Mesendoderm (in vitro differentiated cells): ENCODE measurements at regions not wholly inside any gene's neighbourhood (a gene's known extent, or its start where the extent isn't known, plus 50 kb on each side); places are given as distances from the start of the nearest gene placed in this dataset.
A peak's percentile ranks its signal among the peaks of the same experiment; 100 is the strongest.

Experiments
- DNase-seq: peaks from one replicate; pipeline ENCODE4 v3.0.0; 2013
- H2AK5ac ChIP-seq: 2 replicates; pipeline ENCODE4 v1.6.1; 2013; ENCODE audit warnings: low read length, inconsistent platforms
- H2BK120ac ChIP-seq: 2 replicates; pipeline ENCODE4 v1.6.1; 2013; ENCODE audit warnings: low read depth, mild to moderate bottlenecking, low read length, moderate library complexity, mixed read lengths
- H2BK15ac ChIP-seq: replicated peaks from 2 replicates; pipeline ENCODE4 v1.6.1; 2013; ENCODE audit warnings: low read depth, mild to moderate bottlenecking, moderate library complexity
- H2BK5ac ChIP-seq: 2 replicates; pipeline ENCODE4 v1.6.1; 2013; ENCODE audit warnings: low read length, inconsistent platforms
- H3K18ac ChIP-seq: 2 replicates; pipeline ENCODE4 v1.6.1; 2013; ENCODE audit warnings: mild to moderate bottlenecking, low read length, mixed read lengths
- H3K23ac ChIP-seq: one replicate; pipeline ENCODE4 v1.6.1; 2013; ENCODE audit warnings: low read length
- H3K27ac ChIP-seq: 2 replicates; pipeline ENCODE4 v1.5.1; 2013; ENCODE audit warnings: low read depth, mild to moderate bottlenecking, inconsistent platforms, low read length, moderate library complexity
- H3K27me3 ChIP-seq: 2 replicates; pipeline ENCODE4 v1.6.1; 2013; ENCODE audit warnings: low read length, control low read depth, mild to moderate bottlenecking, inconsistent platforms; ENCODE audit not compliant: insufficient read depth, poor library complexity
- H3K36me3 ChIP-seq: 2 replicates; pipeline ENCODE4 v1.6.1; 2013; ENCODE audit warnings: low read length, inconsistent platforms; ENCODE audit not compliant: control insufficient read depth, insufficient read depth
- H3K4ac ChIP-seq: one replicate; pipeline ENCODE4 v1.6.1; 2013; ENCODE audit warnings: low read depth, mild to moderate bottlenecking, low read length, moderate library complexity
- H3K4me1 ChIP-seq: 2 replicates; pipeline ENCODE4 v1.6.1; 2013; ENCODE audit warnings: low read depth, low read length, inconsistent platforms; ENCODE audit not compliant: control insufficient read depth
- H3K4me2 ChIP-seq: 2 replicates; pipeline ENCODE4 v1.6.1; 2013; ENCODE audit warnings: low read length
- H3K4me3 ChIP-seq: 2 replicates; pipeline ENCODE4 v1.5.1; 2013; ENCODE audit warnings: mild to moderate bottlenecking, low read length
- H3K56ac ChIP-seq: one replicate; pipeline ENCODE4 v1.6.1; 2013; ENCODE audit warnings: low read length
- H3K79me1 ChIP-seq: 2 replicates; pipeline ENCODE4 v1.6.1; 2013; ENCODE audit warnings: low read length, inconsistent platforms
- H3K79me2 ChIP-seq: 2 replicates; pipeline ENCODE4 v1.6.1; 2013; ENCODE audit warnings: mild to moderate bottlenecking, low read length; ENCODE audit not compliant: control insufficient read depth, insufficient read depth
- H3K9ac ChIP-seq: 2 replicates; pipeline ENCODE4 v1.6.1; 2013; ENCODE audit warnings: low read length, inconsistent platforms
- H4K5ac ChIP-seq: one replicate; pipeline ENCODE4 v1.6.1; 2013; ENCODE audit warnings: low read length
- H4K8ac ChIP-seq: one replicate; pipeline ENCODE4 v1.6.1; 2013; ENCODE audit warnings: low read depth, mild to moderate bottlenecking, control low read depth, low read length, moderate library complexity
- WGBS: extraction: QIAGEN DNeasy Blood & Tissue Kit; methylation state at CpG from one replicate; pipeline ENCODE4 v1.1.7; 2013; ENCODE audit warnings: low lambda C conversion rate, missing lambda C conversion rate; ENCODE audit not compliant: insufficient coverage; ENCODE audit errors: extremely low coverage; 5-methylcytosine and 5-hydroxymethylcytosine counted together

- Histone ChIP-seq H3K4me1 (no peaks in the 10 kb centered on the region), H4K5ac (no peak overlapping the region), H3K79me2 (no peaks in the 10 kb centered on the region), H2AK5ac (no peak overlapping the region), H3K4me2 (no peak overlapping the region), H2BK5ac (no peak overlapping the region), H2BK120ac (no peak overlapping the region), H3K79me1 (no peaks in the 10 kb centered on the region), H3K27ac (no peak overlapping the region), H3K18ac (no peak overlapping the region), H3K36me3 (peaks cover 5% of the 10 kb centered on the region), H4K8ac (no peak overlapping the region), H3K56ac (no peak overlapping the region), H3K27me3 (no peaks in the 10 kb centered on the region), H3K4me3 (no peak overlapping the region), H3K23ac (no peak overlapping the region), H3K4ac (no peak overlapping the region), H3K9ac (no peak overlapping the region), H2BK15ac (no peak overlapping the region)
- WGBS = no CpG with 5 or more reads among the region's 28 CpGs
- peak; percentile 50 for DNase-seq
These were observed 114.9 kb downstream of the PTPRS start for GRCh38 chr19:5225486-5226345.

GRCh38 chr19:5224480-5224879 is 116.1 kb downstream of the PTPRS start:
- no CpG with 5 or more reads among the region's 6 CpGs for WGBS
- H3K79me1 ChIP-seq = no peaks in the 10 kb centered on the region
- H3K36me3 ChIP-seq = peaks cover 5% of the 10 kb centered on the region

GRCh38 chr19:5222821-5223321 is 117.7 kb downstream of the PTPRS start:
- Histone ChIP-seq H3K27ac (no peak overlapping the region), H3K4ac (no peak overlapping the region), H3K4me3 (no peak overlapping the region), H3K79me1 (no peaks in the 10 kb centered on the region), H3K36me3 (peaks cover 8% of the 10 kb centered on the region), H2AK5ac (no peak overlapping the region), H3K56ac (no peak overlapping the region), H3K9ac (no peak overlapping the region), H4K8ac (no peak overlapping the region), H3K23ac (no peak overlapping the region), H2BK15ac (no peak overlapping the region), H3K79me2 (no peaks in the 10 kb centered on the region), H3K27me3 (no peaks in the 10 kb centered on the region), H2BK120ac (no peak overlapping the region), H4K5ac (no peak overlapping the region), H3K4me2 (no peak overlapping the region), H2BK5ac (no peak overlapping the region), H3K4me1 (no peaks in the 10 kb centered on the region), H3K18ac (no peak overlapping the region)
- no peak for DNase-seq
- WGBS = no CpG with 5 or more reads among the region's 53 CpGs

More at GRCh38 chr19:5224480-5224879, 116.1 kb downstream of the PTPRS start:
- Histone ChIP-seq H3K23ac (no peak overlapping the region), H2BK15ac (no peak overlapping the region), H3K9ac (no peak overlapping the region), H3K4me1 (no peaks in the 10 kb centered on the region), H2BK120ac (no peak overlapping the region), H3K18ac (no peak overlapping the region), H2BK5ac (no peak overlapping the region), H3K27ac (no peak overlapping the region), H3K27me3 (no peaks in the 10 kb centered on the region), H4K5ac (no peak overlapping the region), H4K8ac (no peak overlapping the region), H3K4me3 (no peak overlapping the region), H2AK5ac (no peak overlapping the region), H3K4ac (no peak overlapping the region), H3K56ac (no peak overlapping the region), H3K79me2 (no peaks in the 10 kb centered on the region), H3K4me2 (no peak overlapping the region)
- DNase-seq = no peak

- Histone ChIP-seq H2BK15ac (no peak overlapping the region), H2BK5ac (no peak overlapping the region), H3K18ac (no peak overlapping the region), H3K27me3 (no peaks in the 10 kb centered on the region), H3K36me3 (peaks cover 11% of the 10 kb centered on the region), H2BK120ac (no peak overlapping the region), H3K23ac (no peak overlapping the region), H3K4me2 (no peak overlapping the region), H3K79me2 (no peaks in the 10 kb centered on the region), H2AK5ac (no peak overlapping the region), H3K79me1 (no peaks in the 10 kb centered on the region), H3K9ac (no peak overlapping the region), H4K5ac (no peak overlapping the region), H3K27ac (no peak overlapping the region), H3K4me3 (no peak overlapping the region), H3K4ac (no peak overlapping the region), H4K8ac (no peak overlapping the region), H3K56ac (no peak overlapping the region), H3K4me1 (no peaks in the 10 kb centered on the region)
- DNase-seq = no peak
- no CpG with 5 or more reads among the region's 22 CpGs for WGBS
These were observed 118.4 kb downstream of the PTPRS start for GRCh38 chr19:5222178-5222577.

GRCh38 chr19:5220866-5221265 is 119.7 kb downstream of the PTPRS start:
- Histone ChIP-seq H3K18ac (no peak overlapping the region), H3K27ac (no peak overlapping the region), H3K4me3 (no peak overlapping the region), H3K56ac (no peak overlapping the region), H4K8ac (no peak overlapping the region), H2BK120ac (no peak overlapping the region), H3K79me1 (no peaks in the 10 kb centered on the region), H3K79me2 (no peaks in the 10 kb centered on the region), H2BK5ac (no peak overlapping the region), H3K27me3 (no peaks in the 10 kb centered on the region), H3K36me3 (peaks cover 11% of the 10 kb centered on the region), H3K23ac (no peak overlapping the region), H3K9ac (no peak overlapping the region), H3K4ac (no peak overlapping the region), H2AK5ac (no peak overlapping the region), H3K4me2 (no peak overlapping the region), H2BK15ac (no peak overlapping the region), H4K5ac (no peak overlapping the region), H3K4me1 (no peaks in the 10 kb centered on the region)
- DNase-seq = no peak
- no CpG with 5 or more reads among the region's 16 CpGs for WGBS
